GM23248 (cell line): ENCODE measurements at regions not wholly inside any gene's neighbourhood (a gene's known extent, or its start where the extent isn't known, plus 50 kb on each side); places are given as distances from the start of the nearest gene placed in this dataset.

Source experiments
- DNase-seq: peaks from one replicate; pipeline ENCODE4 v3.0.0-alpha.2; 2015
- H2AFZ ChIP-seq: fragments of 200-600 bp; sonication (generic); 2 replicates; pipeline ENCODE4 v1.6.1; 2016; ENCODE audit warnings: antibody characterized with exemption
- H3F3A ChIP-seq: fragments of 200-600 bp; sonication (generic); 2 replicates; pipeline ENCODE4 v1.6.1; 2016; ENCODE audit warnings: mild to moderate bottlenecking, antibody characterized with exemption, mixed run types; ENCODE audit not compliant: insufficient read depth
- H3K27ac ChIP-seq: fragments of 200-600 bp; sonication (generic); 2 replicates; pipeline ENCODE4 v1.5.1; 2016; ENCODE audit warnings: mild to moderate bottlenecking
- H3K27me3 ChIP-seq: fragments of 200-600 bp; sonication (generic); replicated peaks from 2 replicates; pipeline ENCODE4 v1.6.1; 2016; ENCODE audit warnings: mild to moderate bottlenecking; ENCODE audit not compliant: insufficient read depth
- H3K36me3 ChIP-seq: fragments of 200-600 bp; sonication (generic); 2 replicates; pipeline ENCODE4 v1.6.1; 2016; ENCODE audit warnings: low read depth, mild to moderate bottlenecking
- H3K4me1 ChIP-seq: fragments of 200-600 bp; sonication (generic); 2 replicates; pipeline ENCODE4 v1.6.1; 2016; ENCODE audit warnings: mild to moderate bottlenecking; ENCODE audit not compliant: insufficient read depth
- H3K4me2 ChIP-seq: fragments of 200-600 bp; sonication (generic); one replicate; pipeline ENCODE4 v1.6.1; 2016; ENCODE audit warnings: mild to moderate bottlenecking; ENCODE audit not compliant: unreplicated experiment
- H3K4me3 ChIP-seq: fragments of 200-600 bp; sonication (generic); 2 replicates; pipeline ENCODE4 v1.5.1; 2016; ENCODE audit warnings: mild to moderate bottlenecking
- H3K79me2 ChIP-seq: fragments of 200-600 bp; sonication (generic); 2 replicates; pipeline ENCODE4 v1.6.1; 2016; ENCODE audit warnings: mild to moderate bottlenecking; ENCODE audit not compliant: insufficient read depth
- H3K9ac ChIP-seq: fragments of 200-600 bp; sonication (generic); 2 replicates; pipeline ENCODE4 v1.6.1; 2016; ENCODE audit warnings: mild to moderate bottlenecking
- H3K9me2 ChIP-seq: fragments of 200-600 bp; sonication (generic); 2 replicates; pipeline ENCODE4 v1.6.1; 2016; ENCODE audit warnings: mixed run types, mild to moderate bottlenecking, moderate library complexity; ENCODE audit not compliant: insufficient read depth
- H3K9me3 ChIP-seq: fragments of 200-600 bp; sonication (generic); one replicate; pipeline ENCODE4 v1.6.1; 2017; ENCODE audit warnings: low read depth
- H4K20me1 ChIP-seq: fragments of 200-600 bp; sonication (generic); 2 replicates; pipeline ENCODE4 v1.6.0; 2016; ENCODE audit not compliant: insufficient read depth
- EZH2 ChIP-seq: fragments of 200-600 bp; sonication (generic); IDR thresholded peaks from 2 replicates; pipeline ENCODE4 v1.6.1; 2018; ENCODE audit warnings: antibody characterized with exemption, mild to moderate bottlenecking; ENCODE audit not compliant: insufficient read depth, poor library complexity, severe bottlenecking
- EZH2phosphoT487 ChIP-seq: fragments of 200-600 bp; sonication (generic); IDR thresholded peaks from 2 replicates; pipeline ENCODE4 v1.6.1; 2018; ENCODE audit warnings: antibody characterized with exemption, moderate library complexity, mild to moderate bottlenecking, low read depth; ENCODE audit not compliant: insufficient read depth
- WGBS, 2 experiments: methylation state at CpG; one replicate each; pipeline ENCODE4 v1.1.6; 2015 to 2017; ENCODE audit warnings: low lambda C conversion rate in 2 of 2, low coverage in 1 of 2; ENCODE audit errors: missing lambda C conversion rate in 2 of 2; 5-methylcytosine and 5-hydroxymethylcytosine counted together
- in situ Hi-C: fragments of 300-500 bp; cut with MboI; formaldehyde crosslinking; loops from 2 replicates; pipeline ENCODE4 v1.15.0; 2020

DNA sequence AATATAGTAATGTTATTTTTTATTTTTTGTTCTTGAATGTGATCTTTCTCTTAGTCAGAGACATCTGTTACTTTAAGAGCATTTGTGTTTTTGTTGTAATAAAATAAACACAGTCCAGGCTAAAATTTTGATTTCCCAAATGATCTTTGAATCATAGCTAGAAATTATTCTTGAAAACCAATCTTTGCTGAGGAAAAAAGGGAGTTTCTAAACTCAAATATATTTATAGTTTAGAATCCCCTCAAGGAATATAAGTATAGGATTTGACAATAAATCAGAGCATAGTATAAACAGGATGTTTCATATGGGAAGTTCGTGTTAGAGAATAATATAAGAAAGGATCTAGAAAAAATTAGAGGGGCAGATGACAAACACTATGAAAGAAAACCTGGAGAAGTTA is 118.8 kb upstream of the ADAMTS19 start:
- no peak overlapping the region for H3K4me2 ChIP-seq
- no peaks in the 10 kb centered on the region for H3K4me1 ChIP-seq
- H3K36me3 ChIP-seq, result no peaks in the 10 kb centered on the region
- H3K9me2 ChIP-seq, result no peaks in the 10 kb centered on the region
- TF ChIP-seq EZH2 (no peak), EZH2phosphoT487 (no peak)
- no peaks in the 10 kb centered on the region for H3K27me3 ChIP-seq
- no peaks in the 10 kb centered on the region for H4K20me1 ChIP-seq
- no peaks in the 10 kb centered on the region for H3K79me2 ChIP-seq
- H3K27ac ChIP-seq, result no peak overlapping the region
- no peak overlapping the region for H2AFZ ChIP-seq
- WGBS, 2 experiments, result 2 to 10% methylated on average over 1 of the region's 1 CpG
- no peak overlapping the region for H3K9ac ChIP-seq
- no peaks in the 10 kb centered on the region for H3F3A ChIP-seq
- DNase-seq, result no peak
- no peak overlapping the region for H3K4me3 ChIP-seq
- in situ Hi-C loops, result no loop called here
- no peaks in the 10 kb centered on the region for H3K9me3 ChIP-seq

GRCh38 chr5:129342796-129343195 is 117.3 kb upstream of the ADAMTS19 start:
- no peaks in the 10 kb centered on the region for H3F3A ChIP-seq
- no peaks in the 10 kb centered on the region for H4K20me1 ChIP-seq
- no peaks in the 10 kb centered on the region for H3K79me2 ChIP-seq
- H3K9me3 ChIP-seq, result no peaks in the 10 kb centered on the region
- H3K9ac ChIP-seq, result no peak overlapping the region
- in situ Hi-C loops, result no loop called here
- no peak overlapping the region for H3K4me3 ChIP-seq
- no peaks in the 10 kb centered on the region for H3K4me1 ChIP-seq
- no peak for TF ChIP-seq EZH2phosphoT487
- TF ChIP-seq EZH2, result no peak
- H3K4me2 ChIP-seq, result no peak overlapping the region
- no peak for DNase-seq
- no peaks in the 10 kb centered on the region for H3K36me3 ChIP-seq
- H3K27me3 ChIP-seq, result no peaks in the 10 kb centered on the region
- no peak overlapping the region for H3K27ac ChIP-seq
- no peaks in the 10 kb centered on the region for H3K9me2 ChIP-seq
- H2AFZ ChIP-seq, result no peak overlapping the region

GRCh38 chr5:129345213-129345924 is 114.7 kb upstream of the ADAMTS19 start:
- in situ Hi-C loops, result no loop called here
- TF ChIP-seq EZH2 (no peak), EZH2phosphoT487 (no peak)
- H3K27me3 ChIP-seq, result no peaks in the 10 kb centered on the region

DNA sequence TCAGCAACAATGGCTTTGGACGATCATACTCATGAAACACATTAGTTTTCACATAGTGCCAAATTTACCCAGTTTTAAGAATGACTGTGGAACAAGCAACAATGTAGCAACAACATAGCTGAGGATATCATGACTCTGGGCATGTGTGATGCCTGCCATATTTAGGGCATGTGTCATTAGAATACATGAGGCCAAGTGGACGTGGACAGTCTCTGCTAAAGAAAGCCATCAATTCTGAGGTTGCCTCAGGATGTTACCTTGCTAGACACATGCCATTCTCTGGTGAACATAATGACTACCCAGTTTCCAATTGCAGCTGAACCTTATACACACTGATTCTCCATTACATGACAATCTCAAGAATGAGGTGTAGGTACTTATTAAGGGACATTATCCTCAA is 103.3 kb upstream of the ADAMTS19 start:
- H3K36me3 ChIP-seq, result no peaks in the 10 kb centered on the region
- no peaks in the 10 kb centered on the region for H3F3A ChIP-seq
- H3K27me3 ChIP-seq, result no peaks in the 10 kb centered on the region
- no peaks in the 10 kb centered on the region for H3K79me2 ChIP-seq
- no peak overlapping the region for H3K4me3 ChIP-seq
- H3K9me3 ChIP-seq, result peaks cover 2% of the 10 kb centered on the region
- H4K20me1 ChIP-seq, result no peaks in the 10 kb centered on the region
- no peaks in the 10 kb centered on the region for H3K4me1 ChIP-seq
- 4 to 11% methylated on average over 2 of the region's 2 CpGs for WGBS, 2 experiments
- H3K9ac ChIP-seq, result no peak overlapping the region
- H3K27ac ChIP-seq, result no peak overlapping the region
- no peak for TF ChIP-seq EZH2
- TF ChIP-seq EZH2phosphoT487, result no peak
- no peak overlapping the region for H3K4me2 ChIP-seq
- no peak for DNase-seq
- H2AFZ ChIP-seq, result no peak overlapping the region
- H3K9me2 ChIP-seq, result no peaks in the 10 kb centered on the region
- in situ Hi-C loops, result no loop called here

More at GRCh38 chr5:129345213-129345924, 114.7 kb upstream of the ADAMTS19 start:
- Histone ChIP-seq H3K79me2 (no peaks in the 10 kb centered on the region), H3K9ac (no peak overlapping the region), H3K27ac (no peak overlapping the region), H3K9me2 (no peaks in the 10 kb centered on the region), H3K9me3 (no peaks in the 10 kb centered on the region), H2AFZ (no peak overlapping the region), H3F3A (no peaks in the 10 kb centered on the region), H3K4me2 (no peak overlapping the region), H4K20me1 (no peaks in the 10 kb centered on the region), H3K4me3 (no peak overlapping the region), H3K36me3 (no peaks in the 10 kb centered on the region), H3K4me1 (no peaks in the 10 kb centered on the region)
- WGBS, 2 experiments, result 20 to 36% methylated on average over 4 of the region's 4 CpGs
- DNase-seq, result no peak

DNA sequence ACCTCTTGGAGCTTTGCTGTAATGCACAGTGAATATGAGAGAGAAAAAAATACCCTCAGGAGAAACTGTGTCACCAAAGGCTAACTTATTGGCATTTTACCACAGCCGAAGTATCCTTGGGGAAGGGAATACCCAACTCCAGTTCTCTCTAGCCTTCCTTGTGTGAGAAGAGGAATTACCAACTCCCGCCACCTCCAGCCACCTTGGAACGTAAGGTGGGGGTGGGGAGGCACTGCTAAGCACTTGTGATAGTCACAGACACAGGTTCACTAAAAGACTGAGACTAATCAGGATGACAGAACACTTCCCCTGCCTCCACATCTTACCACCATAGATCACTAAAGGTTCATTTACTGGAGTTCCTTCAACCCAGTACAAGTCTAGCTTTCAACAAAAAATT is 102.0 kb upstream of the ADAMTS19 start:
- no peaks in the 10 kb centered on the region for H4K20me1 ChIP-seq
- DNase-seq, result no peak
- no peak overlapping the region for H3K4me3 ChIP-seq
- no peaks in the 10 kb centered on the region for H3K9me2 ChIP-seq
- TF ChIP-seq EZH2, result no peak
- TF ChIP-seq EZH2phosphoT487, result no peak
- in situ Hi-C loops, result no loop called here
- no peak overlapping the region for H3K27ac ChIP-seq
- H3K36me3 ChIP-seq, result no peaks in the 10 kb centered on the region
- H3K9ac ChIP-seq, result no peak overlapping the region
- H3K27me3 ChIP-seq, result no peaks in the 10 kb centered on the region
- H3K4me1 ChIP-seq, result no peaks in the 10 kb centered on the region
- H3K79me2 ChIP-seq, result no peaks in the 10 kb centered on the region
- no peak overlapping the region for H3K4me2 ChIP-seq
- no peaks in the 10 kb centered on the region for H3F3A ChIP-seq
- H2AFZ ChIP-seq, result no peak overlapping the region
- WGBS, 2 experiments, result 29 to 33% methylated on average over 3 of the region's 3 CpGs
- peaks cover 2% of the 10 kb centered on the region for H3K9me3 ChIP-seq
